Erythroblast (primary cell): ENCODE measurements at regions not wholly inside any gene's neighbourhood (a gene's known extent, or its start where the extent isn't known, plus 50 kb on each side); places are given as distances from the start of the nearest gene placed in this dataset.

Experiments used
- GATA1 ChIP-seq: IDR thresholded peaks from 2 replicates; pipeline ENCODE4 v1.6.1; 2011; ENCODE audit warnings: low read depth, mild to moderate bottlenecking, control low read depth, low read length, moderate library complexity
- POLR2A ChIP-seq: IDR thresholded peaks from 2 replicates; pipeline ENCODE4 v1.6.1; 2011; ENCODE audit warnings: mild to moderate bottlenecking, low read length

DNA sequence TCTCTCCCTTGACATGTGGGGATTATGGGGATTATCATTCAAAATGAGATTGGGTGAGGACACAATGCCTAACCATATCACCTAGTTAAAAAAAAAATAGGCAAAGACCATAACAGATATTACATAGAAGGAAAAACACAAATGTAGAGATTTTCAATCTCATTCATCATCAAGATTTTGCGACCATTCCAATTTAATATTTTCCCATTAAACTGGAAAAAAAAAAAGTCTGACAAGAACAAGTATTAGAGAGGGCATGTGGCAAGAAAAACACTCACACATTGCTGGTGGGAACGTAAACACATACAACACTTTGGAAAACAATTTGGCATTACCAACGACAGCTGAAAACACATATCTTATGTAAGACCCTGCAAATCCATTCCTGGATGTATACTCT is 71.0 kb upstream of the MYCN start:
- TF ChIP-seq POLR2A (no peak), GATA1 (no peak)
